IMR-90 (cell line): ENCODE measurements at regions not wholly inside any gene's neighbourhood (a gene's known extent, or its start where the extent isn't known, plus 50 kb on each side); places are given as distances from the start of the nearest gene placed in this dataset.

Experiments used
- ATAC-seq: fragments of 200-7000 bp; cut with Tn5 transposase; 2 replicates; pipeline ENCODE4 v1.9.1; 2020; ENCODE audit warnings: low read depth, mild to moderate bottlenecking, moderate library complexity
- BruUV-seq: library from RNA; stranded (reverse); fragments of 400-500 nt; replicated peaks from 2 replicates; lab custom pipeline; 2021; lab: Mats Ljungman, UMichigan
- CTCF ChIA-PET: fragments of 300-600 bp; formaldehyde crosslinking; extraction: SDS; loops from one replicate; lab custom pipeline; 2021; ENCODE audit warnings: antibody characterized with exemption; lab: Yijun Ruan, JAX
- POLR2A ChIA-PET: fragments of 300-600 bp; sonication (Branson Sonifier 250); formaldehyde crosslinking; loops from one replicate; lab custom pipeline; 2022; ENCODE audit warnings: antibody characterized with exemption; ENCODE audit not compliant: unreplicated experiment; lab: Charles Lee
- DNase-seq: peaks from one replicate; pipeline ENCODE4 v3.0.0; 2013
- H2AFZ ChIP-seq: replicated peaks from 2 replicates; pipeline ENCODE3; 2013; ENCODE audit warnings: low read length, mild to moderate bottlenecking; ENCODE audit not compliant: poor library complexity
- H2AK5ac ChIP-seq: 2 replicates; pipeline ENCODE4 v1.6.1; 2013; ENCODE audit warnings: low read depth, low read length, inconsistent platforms
- H2AK9ac ChIP-seq: replicated peaks from 2 replicates; pipeline ENCODE3; 2013; ENCODE audit warnings: mild to moderate bottlenecking, low read depth, low read length, moderate library complexity; ENCODE audit not compliant: poor library complexity
- H2BK120ac ChIP-seq: 2 replicates; pipeline ENCODE4 v1.6.1; 2013; ENCODE audit warnings: low read depth, low read length, inconsistent platforms
- H2BK15ac ChIP-seq: 3 replicates; pipeline ENCODE4 v1.6.1; 2013; ENCODE audit warnings: low read depth, low read length, inconsistent platforms
- H2BK20ac ChIP-seq: 2 replicates; pipeline ENCODE4 v1.6.1; 2013; ENCODE audit warnings: low read depth, mild to moderate bottlenecking, inconsistent platforms, low read length, moderate library complexity
- H2BK5ac ChIP-seq: 2 replicates; pipeline ENCODE4 v1.6.1; 2013; ENCODE audit warnings: mild to moderate bottlenecking, low read depth, low read length, inconsistent platforms; ENCODE audit not compliant: poor library complexity, severe bottlenecking
- H3K14ac ChIP-seq: replicated peaks from 2 replicates; pipeline ENCODE4 v1.6.1; 2013; ENCODE audit warnings: low read depth, low read length, inconsistent platforms
- H3K18ac ChIP-seq: 2 replicates; pipeline ENCODE4 v1.6.1; 2013; ENCODE audit warnings: low read depth, low read length, control low read depth
- H3K23ac ChIP-seq: 2 replicates; pipeline ENCODE4 v1.6.1; 2013; ENCODE audit warnings: low read depth, low read length, inconsistent platforms
- H3K27ac ChIP-seq: 2 replicates; pipeline ENCODE4 v1.5.1; 2013; ENCODE audit warnings: mild to moderate bottlenecking, control low read depth, low read length; ENCODE audit not compliant: insufficient read depth
- H3K27me3 ChIP-seq: 2 replicates; pipeline ENCODE4 v1.6.1; 2013; ENCODE audit warnings: low read length; ENCODE audit not compliant: control insufficient read depth, insufficient read depth
- H3K36me3 ChIP-seq: 2 replicates; pipeline ENCODE4 v1.6.1; 2013; ENCODE audit warnings: low read length, mixed read lengths; ENCODE audit not compliant: control insufficient read depth, insufficient read depth
- H3K4ac ChIP-seq: 2 replicates; pipeline ENCODE4 v1.6.1; 2013; ENCODE audit warnings: low read depth, low read length, inconsistent platforms
- H3K4me1 ChIP-seq: 2 replicates; pipeline ENCODE4 v1.6.1; 2013; ENCODE audit warnings: low read length, mixed read lengths; ENCODE audit not compliant: control insufficient read depth, insufficient read depth
- H3K4me2 ChIP-seq: 2 replicates; pipeline ENCODE4 v1.6.1; 2013; ENCODE audit warnings: low read depth, mild to moderate bottlenecking, control low read depth, low read length, moderate library complexity
- H3K4me3 ChIP-seq: 2 replicates; pipeline ENCODE4 v1.5.1; 2013; ENCODE audit warnings: low read depth, mild to moderate bottlenecking, control low read depth, low read length, moderate library complexity; ENCODE audit not compliant: insufficient read depth
- H3K56ac ChIP-seq: 2 replicates; pipeline ENCODE4 v1.6.1; 2013; ENCODE audit warnings: low read length, inconsistent platforms; ENCODE audit not compliant: insufficient read depth; ENCODE audit errors: extremely low read depth
- H3K79me1 ChIP-seq, 2 experiments: 2 replicates each; pipeline ENCODE4 v1.6.1; 2013; ENCODE audit warnings: low read length in 2 of 2, inconsistent platforms in 1 of 2, low read depth in 1 of 2
- H3K9ac ChIP-seq: 2 replicates; pipeline ENCODE4 v1.6.1; 2013; ENCODE audit warnings: low read depth, low read length, control low read depth
- H3K9me1 ChIP-seq: 2 replicates; pipeline ENCODE4 v1.6.1; 2013; ENCODE audit warnings: low read length, inconsistent platforms; ENCODE audit not compliant: insufficient read depth
- H3K9me3 ChIP-seq: 2 replicates; pipeline ENCODE4 v1.6.1; 2013; ENCODE audit warnings: low read length; ENCODE audit not compliant: control insufficient read depth, insufficient read depth
- H4K20me1 ChIP-seq: 2 replicates; pipeline ENCODE4 v1.6.1; 2013; ENCODE audit warnings: low read length, inconsistent platforms; ENCODE audit not compliant: insufficient read depth
- H4K5ac ChIP-seq: 2 replicates; pipeline ENCODE4 v1.6.1; 2013; ENCODE audit warnings: mild to moderate bottlenecking, low read depth, low read length, control low read depth
- H4K8ac ChIP-seq, 2 experiments: 2 replicates each; pipeline ENCODE4 v1.6.1; 2013; ENCODE audit warnings: low read depth in 2 of 2, low read length in 2 of 2, control low read depth in 1 of 2, inconsistent platforms in 1 of 2
- H4K91ac ChIP-seq: 2 replicates; pipeline ENCODE4 v1.6.1; 2013; ENCODE audit warnings: low read depth, low read length, inconsistent platforms; ENCODE audit not compliant: insufficient read depth
- BHLHE40 ChIP-seq: fragments of 150-350 bp; IDR thresholded peaks from 2 replicates; pipeline ENCODE4 v1.6.1; 2016; ENCODE audit warnings: mild to moderate bottlenecking, low read depth, low read length
- CEBPB ChIP-seq: IDR thresholded peaks from 2 replicates; pipeline ENCODE4 v1.6.1; 2012; ENCODE audit warnings: low read depth, low read length, improper control_type of control experiment
- CHD1 ChIP-seq: IDR thresholded peaks from 2 replicates; pipeline ENCODE4 v1.6.1; 2012; ENCODE audit warnings: low read depth, low read length, improper control_type of control experiment
- ELK1 ChIP-seq: fragments of 150-350 bp; IDR thresholded peaks from 2 replicates; pipeline ENCODE4 v1.6.1; 2016; ENCODE audit warnings: low read depth, mild to moderate bottlenecking, low read length, moderate library complexity, borderline replicate concordance
- FOS ChIP-seq: fragments of 150-350 bp; IDR thresholded peaks from 2 replicates; pipeline ENCODE4 v1.6.1; 2016; ENCODE audit warnings: low read depth, low read length
- MAFK ChIP-seq: IDR thresholded peaks from 2 replicates; pipeline ENCODE4 v1.6.1; 2012; ENCODE audit warnings: low read depth, low read length, improper control_type of control experiment
- MAZ ChIP-seq: IDR thresholded peaks from 2 replicates; pipeline ENCODE4 v1.6.1; 2012; ENCODE audit warnings: low read depth, mild to moderate bottlenecking, low read length, improper control_type of control experiment, moderate library complexity, borderline replicate concordance
- MXI1 ChIP-seq: IDR thresholded peaks from 2 replicates; pipeline ENCODE4 v1.6.1; 2012; ENCODE audit warnings: low read depth, mild to moderate bottlenecking, low read length, moderate library complexity, borderline replicate concordance
- NFE2L2 ChIP-seq: fragments of 150-350 bp; IDR thresholded peaks from 2 replicates; pipeline ENCODE4 v1.6.1; 2016; ENCODE audit warnings: low read depth, mild to moderate bottlenecking, low read length
- POLR2A ChIP-seq: IDR thresholded peaks from 2 replicates; pipeline ENCODE4 v1.6.1; 2012; ENCODE audit warnings: mild to moderate bottlenecking, low read depth, low read length
- RAD21 ChIP-seq: IDR thresholded peaks from 2 replicates; pipeline ENCODE4 v1.6.1; 2012; ENCODE audit warnings: low read length, improper control_type of control experiment
- RCOR1 ChIP-seq: IDR thresholded peaks from 2 replicates; pipeline ENCODE4 v1.6.1; 2012; ENCODE audit warnings: mild to moderate bottlenecking, low read length, improper control_type of control experiment; ENCODE audit not compliant: insufficient replicate concordance
- RFX5 ChIP-seq: IDR thresholded peaks from 2 replicates; pipeline ENCODE4 v1.8.0; 2012; ENCODE audit warnings: low read depth, mild to moderate bottlenecking, low read length, moderate library complexity
- SMC3 ChIP-seq: fragments of 150-350 bp; IDR thresholded peaks from 2 replicates; pipeline ENCODE4 v1.6.1; 2016; ENCODE audit warnings: low read depth, mild to moderate bottlenecking, antibody characterized with exemption, low read length, moderate library complexity
- USF2 ChIP-seq: fragments of 150-350 bp; IDR thresholded peaks from 2 replicates; pipeline ENCODE4 v1.6.1; 2017; ENCODE audit warnings: mild to moderate bottlenecking, antibody characterized with exemption, low read length, low read depth
- WGBS, 2 experiments: methylation state at CpG; one replicate each; pipeline versions ENCODE4 v1.1.5 to v1.1.7; 2013; ENCODE audit warnings: missing lambda C conversion rate in 2 of 2; ENCODE audit not compliant: insufficient read length in 1 of 2; ENCODE audit errors: extremely low coverage in 2 of 2; 5-methylcytosine and 5-hydroxymethylcytosine counted together
- dilution Hi-C: fragments of 300-500 bp; cut with HindIII; formaldehyde crosslinking; loops from one replicate; pipeline ENCODE4 v1.14.3; 2018; ENCODE audit warnings: low sequenced_read_pairs; ENCODE audit not compliant: unreplicated experiment
- in situ Hi-C: fragments of 300-500 bp; cut with MboI; formaldehyde crosslinking; loops from 3 replicates; pipeline ENCODE4 v1.14.3; 2019; ENCODE audit warnings: low sequenced_read_pairs, inconsistent platforms, mixed read lengths
- intact Hi-C: fragments of 100-400 bp; cut with micrococcal nuclease; formaldehyde crosslinking; loops from 2 replicates; pipeline ENCODE4 v1.10.0; 2022
- TF ChIP-seq, protein P1 (sequence below): conservative IDR thresholded peaks from 2 replicates; pipeline ENCODE4 v1.5.1; 2012; ENCODE audit warnings: mild to moderate bottlenecking, low read depth, low read length, improper control_type of control experiment

- intact Hi-C loops, result no loop called here
- Histone ChIP-seq H2BK120ac (no peak overlapping the region), H3K4me2 (no peak overlapping the region), H3K27me3 (no peaks in the 10 kb centered on the region), H2BK5ac (no peak overlapping the region), H4K91ac (no peak overlapping the region), H3K9me3 (peaks cover 6% of the 10 kb centered on the region), H2BK20ac (no peak overlapping the region), H3K4me1 (no peaks in the 10 kb centered on the region), H3K79me1 (no peaks in the 10 kb centered on the region), H2AFZ (no peak overlapping the region), H3K27ac (no peak overlapping the region), H3K4me3 (no peak overlapping the region), H3K9me1 (no peaks in the 10 kb centered on the region), H4K5ac (no peak overlapping the region), H2AK5ac (no peak overlapping the region), H4K20me1 (no peaks in the 10 kb centered on the region), H3K56ac (no peak overlapping the region), H3K18ac (no peak overlapping the region), H3K14ac (no peak overlapping the region), H4K8ac (no peak overlapping the region), H3K23ac (no peak overlapping the region), H3K9ac (no peak overlapping the region), H3K36me3 (no peaks in the 10 kb centered on the region), H2AK9ac (no peak overlapping the region), H3K4ac (no peak overlapping the region), H2BK15ac (no peak overlapping the region)
- in situ Hi-C loops, result no loop called here
- CTCF ChIA-PET, result no interaction called here
- dilution Hi-C loops, result no loop called here
- WGBS, 2 experiments, result no CpG with 5 or more reads among the region's 25 CpGs
- ATAC-seq (no peak), DNase-seq (no peak)
- no peak for TF ChIP-seq MAZ
- no peak for TF ChIP-seq RAD21
- TF ChIP-seq MXI1, result no peak
- no peak for TF ChIP-seq POLR2A
- TF ChIP-seq, protein P1, sequence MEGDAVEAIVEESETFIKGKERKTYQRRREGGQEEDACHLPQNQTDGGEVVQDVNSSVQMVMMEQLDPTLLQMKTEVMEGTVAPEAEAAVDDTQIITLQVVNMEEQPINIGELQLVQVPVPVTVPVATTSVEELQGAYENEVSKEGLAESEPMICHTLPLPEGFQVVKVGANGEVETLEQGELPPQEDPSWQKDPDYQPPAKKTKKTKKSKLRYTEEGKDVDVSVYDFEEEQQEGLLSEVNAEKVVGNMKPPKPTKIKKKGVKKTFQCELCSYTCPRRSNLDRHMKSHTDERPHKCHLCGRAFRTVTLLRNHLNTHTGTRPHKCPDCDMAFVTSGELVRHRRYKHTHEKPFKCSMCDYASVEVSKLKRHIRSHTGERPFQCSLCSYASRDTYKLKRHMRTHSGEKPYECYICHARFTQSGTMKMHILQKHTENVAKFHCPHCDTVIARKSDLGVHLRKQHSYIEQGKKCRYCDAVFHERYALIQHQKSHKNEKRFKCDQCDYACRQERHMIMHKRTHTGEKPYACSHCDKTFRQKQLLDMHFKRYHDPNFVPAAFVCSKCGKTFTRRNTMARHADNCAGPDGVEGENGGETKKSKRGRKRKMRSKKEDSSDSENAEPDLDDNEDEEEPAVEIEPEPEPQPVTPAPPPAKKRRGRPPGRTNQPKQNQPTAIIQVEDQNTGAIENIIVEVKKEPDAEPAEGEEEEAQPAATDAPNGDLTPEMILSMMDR, result no peak
- TF ChIP-seq NFE2L2, result no peak
- TF ChIP-seq RCOR1, result no peak
- TF ChIP-seq RFX5, result no peak
- TF ChIP-seq USF2, result no peak
- no peak for TF ChIP-seq SMC3
- no peak for TF ChIP-seq BHLHE40
- TF ChIP-seq MAFK, result no peak
- TF ChIP-seq CEBPB, result no peak
- no peak for TF ChIP-seq FOS
- no peak for TF ChIP-seq CHD1
- TF ChIP-seq ELK1, result no peak
- BruUV-seq, result no TSS peak
- POLR2A ChIA-PET, result no interaction called here
Measured at GRCh38 chr1:104172243-104172681, 422.6 kb downstream of the AMY1C start.
